ENCODE measurements at regions not wholly inside any gene's neighbourhood (a gene's known extent, or its start where the extent isn't known, plus 50 kb on each side); places are given as distances from the start of the nearest gene placed in this dataset.

GRCh38 chr12:72135021-72135301, 137.2 kb upstream of the TRHDE start:
- H3K4me1 Mint-ChIP-seq, result no peaks in the 10 kb centered on the region
- H3K4me3 ChIP-seq (ENCODE audit: low read length), result no peak overlapping the region
- no peak overlapping the region for H3K4me3 Mint-ChIP-seq
- ChIA-PET POLR2A (no interaction called here), CTCF (no interaction called here)
- no peak overlapping the region for H3K27ac ChIP-seq (ENCODE audit: low read depth, low read length)
- H3K36me3 Mint-ChIP-seq, result no peaks in the 10 kb centered on the region
- H3K4me1 ChIP-seq (ENCODE audit: insufficient read depth, low read length), result no peaks in the 10 kb centered on the region
- H3K27me3 Mint-ChIP-seq, result peaks cover 0 to 4% of the 10 kb centered on the region in 2 donors
- H3K27ac Mint-ChIP-seq, result no peak overlapping the region
- H3K9me3 ChIP-seq (ENCODE audit: low read length), result no peaks in the 10 kb centered on the region
- no peak for DNase-seq
- H3K36me3 ChIP-seq (ENCODE audit: insufficient read depth, low read length), result no peaks in the 10 kb centered on the region
- no peaks in the 10 kb centered on the region for H3K27me3 ChIP-seq (ENCODE audit: insufficient read depth, low read length, poor library complexity, severe bottlenecking)
- H3K9me3 Mint-ChIP-seq, result peaks cover 0 to 4% (median 0%) of the 10 kb centered on the region in 5 donors

GRCh38 chr12:72136792-72137191, 135.4 kb upstream of the TRHDE start:
- no peaks in the 10 kb centered on the region for H3K4me1 ChIP-seq (ENCODE audit: insufficient read depth, low read length)
- H3K27ac ChIP-seq (ENCODE audit: low read depth, low read length), result no peak overlapping the region
- no peaks in the 10 kb centered on the region for H3K27me3 ChIP-seq (ENCODE audit: insufficient read depth, low read length, poor library complexity, severe bottlenecking)
- Mint-ChIP-seq H3K36me3 (no peaks in the 10 kb centered on the region), H3K9me3 (peaks cover 0 to 2% (median 0%) of the 10 kb centered on the region in 5 donors), H3K27ac (no peak overlapping the region), H3K27me3 (peaks cover 0 to 4% of the 10 kb centered on the region in 2 donors), H3K4me1 (no peaks in the 10 kb centered on the region), H3K4me3 (no peak overlapping the region)
- CTCF ChIA-PET, result no interaction called here
- POLR2A ChIA-PET, result no interaction called here
- no peaks in the 10 kb centered on the region for H3K9me3 ChIP-seq (ENCODE audit: low read length)
- no peak for DNase-seq
- H3K4me3 ChIP-seq (ENCODE audit: low read length), result no peak overlapping the region
- no peaks in the 10 kb centered on the region for H3K36me3 ChIP-seq (ENCODE audit: insufficient read depth, low read length)

GRCh38 chr12:72139411-72139810, 132.8 kb upstream of the TRHDE start:
- CTCF ChIA-PET, result no interaction called here
- Histone ChIP-seq H3K27me3 (ENCODE audit: insufficient read depth, low read length, poor library complexity, severe bottlenecking) (no peaks in the 10 kb centered on the region), H3K4me1 (ENCODE audit: insufficient read depth, low read length) (no peaks in the 10 kb centered on the region), H3K27ac (ENCODE audit: low read depth, low read length) (no peak overlapping the region), H3K9me3 (ENCODE audit: low read length) (no peaks in the 10 kb centered on the region), H3K4me3 (ENCODE audit: low read length) (no peak overlapping the region), H3K36me3 (ENCODE audit: insufficient read depth, low read length) (no peaks in the 10 kb centered on the region)
- no peaks in the 10 kb centered on the region for H3K9me3 Mint-ChIP-seq
- H3K27ac Mint-ChIP-seq, result no peak overlapping the region
- H3K27me3 Mint-ChIP-seq, result peaks cover 0 to 4% of the 10 kb centered on the region in 2 donors
- H3K4me3 Mint-ChIP-seq, result no peak overlapping the region
- POLR2A ChIA-PET, result no interaction called here
- no peaks in the 10 kb centered on the region for H3K4me1 Mint-ChIP-seq
- no peaks in the 10 kb centered on the region for H3K36me3 Mint-ChIP-seq
- DNase-seq, result no peak

- H3K27me3 Mint-ChIP-seq, result peaks cover 0 to 4% of the 10 kb centered on the region in 2 donors
- no peak overlapping the region for H3K27ac ChIP-seq (ENCODE audit: low read depth, low read length)
- H3K27ac Mint-ChIP-seq, result no peak overlapping the region
- H3K36me3 Mint-ChIP-seq, result no peaks in the 10 kb centered on the region
- no peak overlapping the region for H3K4me3 ChIP-seq (ENCODE audit: low read length)
- ChIA-PET CTCF (no interaction called here), POLR2A (no interaction called here)
- no peaks in the 10 kb centered on the region for H3K4me1 Mint-ChIP-seq
- no peaks in the 10 kb centered on the region for H3K9me3 ChIP-seq (ENCODE audit: low read length)
- no peaks in the 10 kb centered on the region for H3K27me3 ChIP-seq (ENCODE audit: insufficient read depth, low read length, poor library complexity, severe bottlenecking)
- no peak overlapping the region for H3K4me3 Mint-ChIP-seq
- H3K9me3 Mint-ChIP-seq, result no peaks in the 10 kb centered on the region
- no peaks in the 10 kb centered on the region for H3K4me1 ChIP-seq (ENCODE audit: insufficient read depth, low read length)
- DNase-seq, result no peak
- no peaks in the 10 kb centered on the region for H3K36me3 ChIP-seq (ENCODE audit: insufficient read depth, low read length)
Measured at GRCh38 chr12:72141381-72141780, 130.8 kb upstream of the TRHDE start.

GRCh38 chr12:72144553-72144952, 127.6 kb upstream of the TRHDE start:
- POLR2A ChIA-PET, result no interaction called here
- Mint-ChIP-seq H3K9me3 (no peaks in the 10 kb centered on the region), H3K27me3 (no peaks in the 10 kb centered on the region), H3K36me3 (no peaks in the 10 kb centered on the region), H3K27ac (no peak overlapping the region), H3K4me3 (no peak overlapping the region), H3K4me1 (no peaks in the 10 kb centered on the region)
- no peaks in the 10 kb centered on the region for H3K27me3 ChIP-seq (ENCODE audit: insufficient read depth, low read length, poor library complexity, severe bottlenecking)
- no peaks in the 10 kb centered on the region for H3K4me1 ChIP-seq (ENCODE audit: insufficient read depth, low read length)
- no peak overlapping the region for H3K4me3 ChIP-seq (ENCODE audit: low read length)
- no peaks in the 10 kb centered on the region for H3K9me3 ChIP-seq (ENCODE audit: low read length)
- H3K27ac ChIP-seq (ENCODE audit: low read depth, low read length), result no peak overlapping the region
- DNase-seq, result no peak
- CTCF ChIA-PET, result no interaction called here
- H3K36me3 ChIP-seq (ENCODE audit: insufficient read depth, low read length), result no peaks in the 10 kb centered on the region

- H3K4me3 ChIP-seq (ENCODE audit: low read length), result no peak overlapping the region
- no peaks in the 10 kb centered on the region for H3K9me3 Mint-ChIP-seq
- no peak overlapping the region for H3K27ac ChIP-seq (ENCODE audit: low read depth, low read length)
- no peak overlapping the region for H3K4me3 Mint-ChIP-seq
- DNase-seq, result no peak
- CTCF ChIA-PET, result no interaction called here
- POLR2A ChIA-PET, result no interaction called here
- no peaks in the 10 kb centered on the region for H3K27me3 ChIP-seq (ENCODE audit: insufficient read depth, low read length, poor library complexity, severe bottlenecking)
- no peak overlapping the region for H3K27ac Mint-ChIP-seq
- H3K27me3 Mint-ChIP-seq, result no peaks in the 10 kb centered on the region
- H3K36me3 ChIP-seq (ENCODE audit: insufficient read depth, low read length), result no peaks in the 10 kb centered on the region
- no peaks in the 10 kb centered on the region for H3K9me3 ChIP-seq (ENCODE audit: low read length)
- no peaks in the 10 kb centered on the region for H3K4me1 Mint-ChIP-seq
- H3K36me3 Mint-ChIP-seq, result no peaks in the 10 kb centered on the region
- no peaks in the 10 kb centered on the region for H3K4me1 ChIP-seq (ENCODE audit: insufficient read depth, low read length)
Measured at GRCh38 chr12:72146495-72146894, 125.7 kb upstream of the TRHDE start.

- H3K9me3 Mint-ChIP-seq, result no peaks in the 10 kb centered on the region
- Histone ChIP-seq H3K36me3 (ENCODE audit: insufficient read depth, low read length) (no peaks in the 10 kb centered on the region), H3K4me1 (ENCODE audit: insufficient read depth, low read length) (no peaks in the 10 kb centered on the region), H3K4me3 (ENCODE audit: low read length) (no peak overlapping the region), H3K27me3 (ENCODE audit: insufficient read depth, low read length, poor library complexity, severe bottlenecking) (no peaks in the 10 kb centered on the region), H3K9me3 (ENCODE audit: low read length) (no peaks in the 10 kb centered on the region), H3K27ac (ENCODE audit: low read depth, low read length) (no peak overlapping the region)
- CTCF ChIA-PET, result no interaction called here
- no peak overlapping the region for H3K27ac Mint-ChIP-seq
- POLR2A ChIA-PET, result no interaction called here
- no peak for DNase-seq
- H3K4me1 Mint-ChIP-seq, result no peaks in the 10 kb centered on the region
- H3K27me3 Mint-ChIP-seq, result no peaks in the 10 kb centered on the region
- H3K36me3 Mint-ChIP-seq, result no peaks in the 10 kb centered on the region
- H3K4me3 Mint-ChIP-seq, result no peak overlapping the region
Measured at GRCh38 chr12:72148709-72149108, 123.5 kb upstream of the TRHDE start.

GRCh38 chr12:72162875-72163274, 109.3 kb upstream of the TRHDE start:
- Histone ChIP-seq H3K36me3 (ENCODE audit: insufficient read depth, low read length) (no peaks in the 10 kb centered on the region), H3K4me1 (ENCODE audit: insufficient read depth, low read length) (no peaks in the 10 kb centered on the region), H3K4me3 (ENCODE audit: low read length) (no peak overlapping the region), H3K27ac (ENCODE audit: low read depth, low read length) (no peak overlapping the region), H3K9me3 (ENCODE audit: low read length) (no peaks in the 10 kb centered on the region), H3K27me3 (ENCODE audit: insufficient read depth, low read length, poor library complexity, severe bottlenecking) (no peaks in the 10 kb centered on the region)
- H3K4me1 Mint-ChIP-seq, result no peaks in the 10 kb centered on the region
- no peak for DNase-seq
- no peak overlapping the region for H3K27ac Mint-ChIP-seq
- ChIA-PET CTCF (no interaction called here), POLR2A (no interaction called here)
- no peak overlapping the region for H3K4me3 Mint-ChIP-seq
- no peaks in the 10 kb centered on the region for H3K36me3 Mint-ChIP-seq
- no peaks in the 10 kb centered on the region for H3K27me3 Mint-ChIP-seq
- H3K9me3 Mint-ChIP-seq, result peaks cover 0 to 5% (median 0%) of the 10 kb centered on the region in 5 donors

- CTCF ChIA-PET, result no interaction called here
Measured at GRCh38 chr12:72168851-72169250, 103.3 kb upstream of the TRHDE start.

More at GRCh38 chr12:72168851-72169250, 103.3 kb upstream of the TRHDE start:
- Mint-ChIP-seq H3K27me3 (no peaks in the 10 kb centered on the region), H3K36me3 (no peaks in the 10 kb centered on the region), H3K4me1 (no peaks in the 10 kb centered on the region), H3K27ac (no peak overlapping the region), H3K9me3 (no peaks in the 10 kb centered on the region), H3K4me3 (no peak overlapping the region)
- Histone ChIP-seq H3K4me3 (ENCODE audit: low read length) (no peak overlapping the region), H3K36me3 (ENCODE audit: insufficient read depth, low read length) (no peaks in the 10 kb centered on the region), H3K4me1 (ENCODE audit: insufficient read depth, low read length) (no peaks in the 10 kb centered on the region), H3K9me3 (ENCODE audit: low read length) (no peaks in the 10 kb centered on the region), H3K27ac (ENCODE audit: low read depth, low read length) (no peak overlapping the region), H3K27me3 (ENCODE audit: insufficient read depth, low read length, poor library complexity, severe bottlenecking) (no peaks in the 10 kb centered on the region)
- no peak for DNase-seq
- POLR2A ChIA-PET, result no interaction called here

All from CD8-positive, alpha-beta memory T cell (primary cell).